IMR-90 (cell line): ENCODE measurements at regions not wholly inside any gene's neighbourhood (a gene's known extent, or its start where the extent isn't known, plus 50 kb on each side); places are given as distances from the start of the nearest gene placed in this dataset.

Experiments
- ATAC-seq: fragments of 200-7000 bp; cut with Tn5 transposase; 2 replicates; pipeline ENCODE4 v1.9.1; 2020; ENCODE audit warnings: low read depth, mild to moderate bottlenecking, moderate library complexity
- BruUV-seq: library from RNA; stranded (reverse); fragments of 400-500 nt; replicated peaks from 2 replicates; lab custom pipeline; 2021; lab: Mats Ljungman, UMichigan
- CTCF ChIA-PET: fragments of 300-600 bp; formaldehyde crosslinking; extraction: SDS; loops from one replicate; lab custom pipeline; 2021; ENCODE audit warnings: antibody characterized with exemption; lab: Yijun Ruan, JAX
- POLR2A ChIA-PET: fragments of 300-600 bp; sonication (Branson Sonifier 250); formaldehyde crosslinking; loops from one replicate; lab custom pipeline; 2022; ENCODE audit warnings: antibody characterized with exemption; ENCODE audit not compliant: unreplicated experiment; lab: Charles Lee
- DNase-seq: peaks from one replicate; pipeline ENCODE4 v3.0.0; 2013
- H2AFZ ChIP-seq: replicated peaks from 2 replicates; pipeline ENCODE3; 2013; ENCODE audit warnings: low read length, mild to moderate bottlenecking; ENCODE audit not compliant: poor library complexity
- H2AK5ac ChIP-seq: 2 replicates; pipeline ENCODE4 v1.6.1; 2013; ENCODE audit warnings: low read depth, low read length, inconsistent platforms
- H2AK9ac ChIP-seq: replicated peaks from 2 replicates; pipeline ENCODE3; 2013; ENCODE audit warnings: mild to moderate bottlenecking, low read depth, low read length, moderate library complexity; ENCODE audit not compliant: poor library complexity
- H2BK120ac ChIP-seq: 2 replicates; pipeline ENCODE4 v1.6.1; 2013; ENCODE audit warnings: low read depth, low read length, inconsistent platforms
- H2BK15ac ChIP-seq: 3 replicates; pipeline ENCODE4 v1.6.1; 2013; ENCODE audit warnings: low read depth, low read length, inconsistent platforms
- H2BK20ac ChIP-seq: 2 replicates; pipeline ENCODE4 v1.6.1; 2013; ENCODE audit warnings: low read depth, mild to moderate bottlenecking, inconsistent platforms, low read length, moderate library complexity
- H2BK5ac ChIP-seq: 2 replicates; pipeline ENCODE4 v1.6.1; 2013; ENCODE audit warnings: mild to moderate bottlenecking, low read depth, low read length, inconsistent platforms; ENCODE audit not compliant: poor library complexity, severe bottlenecking
- H3K14ac ChIP-seq: replicated peaks from 2 replicates; pipeline ENCODE4 v1.6.1; 2013; ENCODE audit warnings: low read depth, low read length, inconsistent platforms
- H3K18ac ChIP-seq: 2 replicates; pipeline ENCODE4 v1.6.1; 2013; ENCODE audit warnings: low read depth, low read length, control low read depth
- H3K23ac ChIP-seq: 2 replicates; pipeline ENCODE4 v1.6.1; 2013; ENCODE audit warnings: low read depth, low read length, inconsistent platforms
- H3K27ac ChIP-seq: 2 replicates; pipeline ENCODE4 v1.5.1; 2013; ENCODE audit warnings: mild to moderate bottlenecking, control low read depth, low read length; ENCODE audit not compliant: insufficient read depth
- H3K27me3 ChIP-seq: 2 replicates; pipeline ENCODE4 v1.6.1; 2013; ENCODE audit warnings: low read length; ENCODE audit not compliant: control insufficient read depth, insufficient read depth
- H3K36me3 ChIP-seq: 2 replicates; pipeline ENCODE4 v1.6.1; 2013; ENCODE audit warnings: low read length, mixed read lengths; ENCODE audit not compliant: control insufficient read depth, insufficient read depth
- H3K4ac ChIP-seq: 2 replicates; pipeline ENCODE4 v1.6.1; 2013; ENCODE audit warnings: low read depth, low read length, inconsistent platforms
- H3K4me1 ChIP-seq: 2 replicates; pipeline ENCODE4 v1.6.1; 2013; ENCODE audit warnings: low read length, mixed read lengths; ENCODE audit not compliant: control insufficient read depth, insufficient read depth
- H3K4me2 ChIP-seq: 2 replicates; pipeline ENCODE4 v1.6.1; 2013; ENCODE audit warnings: low read depth, mild to moderate bottlenecking, control low read depth, low read length, moderate library complexity
- H3K4me3 ChIP-seq: 2 replicates; pipeline ENCODE4 v1.5.1; 2013; ENCODE audit warnings: low read depth, mild to moderate bottlenecking, control low read depth, low read length, moderate library complexity; ENCODE audit not compliant: insufficient read depth
- H3K56ac ChIP-seq: 2 replicates; pipeline ENCODE4 v1.6.1; 2013; ENCODE audit warnings: low read length, inconsistent platforms; ENCODE audit not compliant: insufficient read depth; ENCODE audit errors: extremely low read depth
- H3K79me1 ChIP-seq, 2 experiments: 2 replicates each; pipeline ENCODE4 v1.6.1; 2013; ENCODE audit warnings: low read length in 2 of 2, inconsistent platforms in 1 of 2, low read depth in 1 of 2
- H3K9ac ChIP-seq: 2 replicates; pipeline ENCODE4 v1.6.1; 2013; ENCODE audit warnings: low read depth, low read length, control low read depth
- H3K9me1 ChIP-seq: 2 replicates; pipeline ENCODE4 v1.6.1; 2013; ENCODE audit warnings: low read length, inconsistent platforms; ENCODE audit not compliant: insufficient read depth
- H3K9me3 ChIP-seq: 2 replicates; pipeline ENCODE4 v1.6.1; 2013; ENCODE audit warnings: low read length; ENCODE audit not compliant: control insufficient read depth, insufficient read depth
- H4K20me1 ChIP-seq: 2 replicates; pipeline ENCODE4 v1.6.1; 2013; ENCODE audit warnings: low read length, inconsistent platforms; ENCODE audit not compliant: insufficient read depth
- H4K5ac ChIP-seq: 2 replicates; pipeline ENCODE4 v1.6.1; 2013; ENCODE audit warnings: mild to moderate bottlenecking, low read depth, low read length, control low read depth
- H4K8ac ChIP-seq, 2 experiments: 2 replicates each; pipeline ENCODE4 v1.6.1; 2013; ENCODE audit warnings: low read depth in 2 of 2, low read length in 2 of 2, control low read depth in 1 of 2, inconsistent platforms in 1 of 2
- H4K91ac ChIP-seq: 2 replicates; pipeline ENCODE4 v1.6.1; 2013; ENCODE audit warnings: low read depth, low read length, inconsistent platforms; ENCODE audit not compliant: insufficient read depth
- CHD1 ChIP-seq: IDR thresholded peaks from 2 replicates; pipeline ENCODE4 v1.6.1; 2012; ENCODE audit warnings: low read depth, low read length, improper control_type of control experiment
- CTCF ChIP-seq: conservative IDR thresholded peaks from 2 replicates; pipeline ENCODE4 v1.5.1; 2012; ENCODE audit warnings: mild to moderate bottlenecking, low read depth, low read length, improper control_type of control experiment
- FOS ChIP-seq: fragments of 150-350 bp; IDR thresholded peaks from 2 replicates; pipeline ENCODE4 v1.6.1; 2016; ENCODE audit warnings: low read depth, low read length
- MAFK ChIP-seq: IDR thresholded peaks from 2 replicates; pipeline ENCODE4 v1.6.1; 2012; ENCODE audit warnings: low read depth, low read length, improper control_type of control experiment
- MAZ ChIP-seq: IDR thresholded peaks from 2 replicates; pipeline ENCODE4 v1.6.1; 2012; ENCODE audit warnings: low read depth, mild to moderate bottlenecking, low read length, improper control_type of control experiment, moderate library complexity, borderline replicate concordance
- NFE2L2 ChIP-seq: fragments of 150-350 bp; IDR thresholded peaks from 2 replicates; pipeline ENCODE4 v1.6.1; 2016; ENCODE audit warnings: low read depth, mild to moderate bottlenecking, low read length
- POLR2A ChIP-seq: IDR thresholded peaks from 2 replicates; pipeline ENCODE4 v1.6.1; 2012; ENCODE audit warnings: mild to moderate bottlenecking, low read depth, low read length
- RAD21 ChIP-seq: IDR thresholded peaks from 2 replicates; pipeline ENCODE4 v1.6.1; 2012; ENCODE audit warnings: low read length, improper control_type of control experiment
- WGBS, 2 experiments: methylation state at CpG; one replicate each; pipeline versions ENCODE4 v1.1.5 to v1.1.7; 2013; ENCODE audit warnings: missing lambda C conversion rate in 2 of 2; ENCODE audit not compliant: insufficient read length in 1 of 2; ENCODE audit errors: extremely low coverage in 2 of 2; 5-methylcytosine and 5-hydroxymethylcytosine counted together
- dilution Hi-C: fragments of 300-500 bp; cut with HindIII; formaldehyde crosslinking; loops from one replicate; pipeline ENCODE4 v1.14.3; 2018; ENCODE audit warnings: low sequenced_read_pairs; ENCODE audit not compliant: unreplicated experiment
- in situ Hi-C: fragments of 300-500 bp; cut with MboI; formaldehyde crosslinking; loops from 3 replicates; pipeline ENCODE4 v1.14.3; 2019; ENCODE audit warnings: low sequenced_read_pairs, inconsistent platforms, mixed read lengths
- intact Hi-C: fragments of 100-400 bp; cut with micrococcal nuclease; formaldehyde crosslinking; loops from 2 replicates; pipeline ENCODE4 v1.10.0; 2022

- H3K9me1 ChIP-seq, result no peaks in the 10 kb centered on the region
- no peak overlapping the region for H2BK120ac ChIP-seq
- H3K56ac ChIP-seq, result no peak overlapping the region
- no peak overlapping the region for H2AFZ ChIP-seq
- no peaks in the 10 kb centered on the region for H3K4me1 ChIP-seq
- in situ Hi-C loops, result no loop called here
- H3K4ac ChIP-seq, result no peak overlapping the region
- CTCF ChIA-PET, result no interaction called here
- no peaks in the 10 kb centered on the region for H3K27me3 ChIP-seq
- no peaks in the 10 kb centered on the region for H3K79me1 ChIP-seq
- no peak overlapping the region for H3K4me3 ChIP-seq
- WGBS, 2 experiments, result no CpG with 5 or more reads among the region's 2 CpGs
- no peak overlapping the region for H3K18ac ChIP-seq
- dilution Hi-C loops, result no loop called here
- no peak overlapping the region for H4K5ac ChIP-seq
- H4K8ac ChIP-seq, result no peak overlapping the region
- TF ChIP-seq RAD21 (no peak), NFE2L2 (no peak), CHD1 (no peak), FOS (no peak), MAZ (no peak), POLR2A (no peak), CTCF (no peak), MAFK (no peak)
- H2BK5ac ChIP-seq, result no peak overlapping the region
- DNase-seq, result no peak
- H3K36me3 ChIP-seq, result no peaks in the 10 kb centered on the region
- no peak overlapping the region for H2BK20ac ChIP-seq
- H3K27ac ChIP-seq, result no peak overlapping the region
- intact Hi-C loops, result no loop called here
- no peak overlapping the region for H3K23ac ChIP-seq
- BruUV-seq, result no TSS peak
- no peak overlapping the region for H2AK9ac ChIP-seq
- POLR2A ChIA-PET, result no interaction called here
- no peak overlapping the region for H2BK15ac ChIP-seq
- H4K91ac ChIP-seq, result no peak overlapping the region
- no peak overlapping the region for H3K9ac ChIP-seq
- no peak for ATAC-seq
- H4K20me1 ChIP-seq, result no peaks in the 10 kb centered on the region
- no peak overlapping the region for H3K4me2 ChIP-seq
- no peak overlapping the region for H2AK5ac ChIP-seq
- no peak overlapping the region for H3K14ac ChIP-seq
- H3K9me3 ChIP-seq, result peaks cover 7% of the 10 kb centered on the region; the same call in 1 of the 2 replicates
Measured at GRCh38 chr2:129056959-129057317, 738.3 kb upstream of the HS6ST1 start.
